Stimulated activated memory B cell treated with anti-CD40 and anti-IgM and Interleukin-4, amounts not matched to agents 10 μg/mL and 1 μg/mL and 100 μg/mL, for 72 hours (primary cell): ENCODE measurements at regions not wholly inside any gene's neighbourhood (a gene's known extent, or its start where the extent isn't known, plus 50 kb on each side); places are given as distances from the start of the nearest gene placed in this dataset.

Experiments
- ATAC-seq: fragments of 150-1000 bp; cut with Tn5 transposase; 2 replicates; pipeline ENCODE4 v1.10.0; 2021
- H3K27ac Mint-ChIP-seq: one replicate; pipeline ENCODE4 v1.8.0; 2022; ENCODE audit warnings: mild to moderate bottlenecking, mixed read lengths
- H3K27me3 Mint-ChIP-seq: one replicate; pipeline ENCODE4 v1.8.0; 2022; ENCODE audit warnings: mixed read lengths
- H3K36me3 Mint-ChIP-seq: one replicate; pipeline ENCODE4 v1.8.0; 2022; ENCODE audit warnings: mixed read lengths
- H3K4me1 Mint-ChIP-seq: one replicate; pipeline ENCODE4 v1.8.0; 2022; ENCODE audit warnings: mixed read lengths
- H3K4me3 Mint-ChIP-seq: one replicate; pipeline ENCODE4 v1.8.0; 2022; ENCODE audit warnings: mild to moderate bottlenecking, moderate library complexity, mixed read lengths
- H3K9me3 Mint-ChIP-seq: one replicate; pipeline ENCODE4 v1.8.0; 2022; ENCODE audit warnings: mixed read lengths

DNA sequence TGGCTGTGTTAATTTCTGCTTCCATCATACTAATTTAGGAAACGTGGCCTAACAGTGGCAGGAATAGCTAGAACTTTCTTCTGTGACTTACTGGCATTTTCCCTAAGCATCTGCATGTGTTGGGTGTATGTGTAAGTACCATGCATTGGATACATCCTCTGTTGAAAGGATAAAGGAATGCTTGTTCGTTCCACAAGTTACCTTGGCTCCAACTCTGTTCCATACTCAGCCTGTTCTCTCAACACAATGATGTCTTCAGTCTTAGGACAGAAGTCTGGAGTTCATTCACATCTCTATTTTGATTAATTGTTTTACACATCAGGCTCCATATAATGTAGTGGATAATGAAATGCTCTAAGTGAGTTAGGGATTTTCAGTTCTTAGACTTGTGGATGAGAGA is 190.1 kb upstream of the DMRT1 start:
- no peaks in the 10 kb centered on the region for H3K9me3 Mint-ChIP-seq
- peaks cover 33% of the 10 kb centered on the region for H3K4me1 Mint-ChIP-seq
- no peaks in the 10 kb centered on the region for H3K36me3 Mint-ChIP-seq
- ATAC-seq: no peak
- H3K4me3 Mint-ChIP-seq: no peak overlapping the region
- no peak overlapping the region for H3K27ac Mint-ChIP-seq
- no peaks in the 10 kb centered on the region for H3K27me3 Mint-ChIP-seq

DNA sequence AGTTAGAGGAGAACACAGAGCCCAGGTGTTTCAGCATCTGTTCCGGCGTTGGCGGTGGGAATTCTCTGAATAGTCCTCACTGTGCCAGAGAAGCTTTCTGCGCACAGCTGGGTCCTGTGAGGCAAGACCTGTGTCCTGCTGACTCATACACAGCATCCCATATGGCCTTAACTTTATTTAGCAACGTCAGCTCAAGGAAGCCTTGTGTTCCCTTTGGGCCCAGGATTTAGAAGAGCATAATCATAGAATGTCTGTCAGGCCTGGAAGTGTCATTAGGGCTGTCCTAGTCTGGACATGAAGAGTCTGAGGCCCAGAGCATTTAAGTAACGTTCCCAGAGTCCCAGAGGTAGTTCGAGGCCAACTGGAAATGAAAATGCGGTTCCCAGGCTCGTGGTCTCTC is 188.6 kb upstream of the DMRT1 start:
- no peak overlapping the region for H3K4me3 Mint-ChIP-seq
- no peak for ATAC-seq
- peaks cover 47% of the 10 kb centered on the region for H3K4me1 Mint-ChIP-seq
- H3K27me3 Mint-ChIP-seq: no peaks in the 10 kb centered on the region
- no peak overlapping the region for H3K27ac Mint-ChIP-seq
- H3K9me3 Mint-ChIP-seq: no peaks in the 10 kb centered on the region
- no peaks in the 10 kb centered on the region for H3K36me3 Mint-ChIP-seq

DNA sequence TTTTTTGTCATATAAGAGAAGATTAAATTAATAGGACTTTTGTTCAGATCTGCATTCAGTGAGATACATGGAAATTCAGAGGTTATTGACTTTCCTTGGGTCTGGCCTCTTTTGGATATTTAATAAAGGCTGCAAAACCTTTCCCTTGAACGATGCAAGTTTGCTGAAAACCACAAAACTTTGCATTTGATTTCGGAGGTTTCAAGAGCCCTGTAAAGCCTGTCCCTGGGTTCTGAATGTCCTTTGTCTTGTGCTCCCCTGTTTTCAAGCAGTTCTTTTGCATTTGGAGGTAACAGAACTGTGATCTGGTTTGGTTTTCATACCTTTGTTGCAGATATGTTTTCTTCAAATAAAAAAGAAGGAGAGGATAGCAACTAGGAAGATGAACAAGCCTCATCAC is 188.1 kb upstream of the DMRT1 start:
- Mint-ChIP-seq H3K27ac (no peak overlapping the region), H3K36me3 (no peaks in the 10 kb centered on the region), H3K9me3 (no peaks in the 10 kb centered on the region), H3K4me1 (peaks cover 47% of the 10 kb centered on the region), H3K4me3 (no peak overlapping the region), H3K27me3 (no peaks in the 10 kb centered on the region)
- no peak for ATAC-seq

GRCh38 chr9:653856-654387 is 187.6 kb upstream of the DMRT1 start:
- peaks cover 46% of the 10 kb centered on the region for H3K4me1 Mint-ChIP-seq
- no peaks in the 10 kb centered on the region for H3K36me3 Mint-ChIP-seq
- H3K27ac Mint-ChIP-seq: no peak overlapping the region
- no peaks in the 10 kb centered on the region for H3K9me3 Mint-ChIP-seq
- no peak for ATAC-seq
- H3K27me3 Mint-ChIP-seq: no peaks in the 10 kb centered on the region
- no peak overlapping the region for H3K4me3 Mint-ChIP-seq

GRCh38 chr9:655875-656274 is 185.6 kb upstream of the DMRT1 start:
- H3K27ac Mint-ChIP-seq: peak overlapping the region; percentile 83
- peaks cover 26% of the 10 kb centered on the region for H3K4me1 Mint-ChIP-seq
- no peaks in the 10 kb centered on the region for H3K27me3 Mint-ChIP-seq
- no peak for ATAC-seq
- H3K36me3 Mint-ChIP-seq: no peaks in the 10 kb centered on the region
- no peak overlapping the region for H3K4me3 Mint-ChIP-seq
- no peaks in the 10 kb centered on the region for H3K9me3 Mint-ChIP-seq

DNA sequence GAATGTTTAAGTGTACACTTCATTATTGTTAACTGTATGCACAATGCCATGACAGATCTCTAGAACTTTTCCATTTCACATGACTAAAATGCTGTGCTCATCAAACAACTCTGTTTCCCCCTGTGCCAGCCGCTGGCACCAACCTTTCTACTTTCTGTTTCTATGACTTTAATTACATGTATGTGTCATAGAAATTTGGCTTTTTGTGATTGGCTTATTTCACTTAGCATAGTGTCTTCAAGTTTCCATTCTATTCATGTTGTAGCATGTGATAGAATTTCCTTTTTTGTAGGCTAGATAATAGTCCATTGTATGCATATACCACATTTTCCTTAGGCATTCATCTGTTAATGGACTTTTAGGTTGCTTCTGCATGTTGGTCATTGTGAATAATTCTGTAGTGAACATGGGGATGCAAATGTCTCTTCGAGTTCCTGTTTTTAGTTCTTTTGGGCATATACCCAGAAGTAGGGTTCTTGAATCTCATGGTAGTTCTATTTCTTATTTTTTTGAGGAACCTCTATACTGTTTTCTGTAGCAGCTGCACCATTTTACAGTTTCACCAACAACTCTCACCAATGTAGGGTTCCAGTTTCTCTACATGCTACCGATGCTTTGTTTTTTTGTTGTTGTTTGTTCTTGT is 184.4 kb upstream of the DMRT1 start:
- peaks cover 25% of the 10 kb centered on the region for H3K4me1 Mint-ChIP-seq

GRCh38 chr9:659286-659685 is 182.2 kb upstream of the DMRT1 start:
- H3K36me3 Mint-ChIP-seq: no peaks in the 10 kb centered on the region
- no peak for ATAC-seq
- no peak overlapping the region for H3K4me3 Mint-ChIP-seq
- H3K4me1 Mint-ChIP-seq: peaks cover 19% of the 10 kb centered on the region
- H3K27me3 Mint-ChIP-seq: no peaks in the 10 kb centered on the region
- no peak overlapping the region for H3K27ac Mint-ChIP-seq
- no peaks in the 10 kb centered on the region for H3K9me3 Mint-ChIP-seq

More for the DNA sequence above, 184.4 kb upstream of the DMRT1 start:
- Mint-ChIP-seq H3K27ac (peak overlapping the region; percentile 83), H3K36me3 (no peaks in the 10 kb centered on the region), H3K27me3 (no peaks in the 10 kb centered on the region), H3K4me3 (peak overlapping the region; percentile 36), H3K9me3 (no peaks in the 10 kb centered on the region)
- peak; percentile 70 for ATAC-seq

GRCh38 chr9:660227-660626 is 181.3 kb upstream of the DMRT1 start:
- Mint-ChIP-seq H3K4me1 (peaks cover 19% of the 10 kb centered on the region), H3K27ac (no peak overlapping the region), H3K27me3 (no peaks in the 10 kb centered on the region), H3K36me3 (no peaks in the 10 kb centered on the region), H3K9me3 (no peaks in the 10 kb centered on the region), H3K4me3 (no peak overlapping the region)
- ATAC-seq: peak; percentile 44

- H3K4me3 Mint-ChIP-seq: no peak overlapping the region
- H3K36me3 Mint-ChIP-seq: peaks cover 5% of the 10 kb centered on the region
- no peaks in the 10 kb centered on the region for H3K4me1 Mint-ChIP-seq
- ATAC-seq: no peak
- H3K27ac Mint-ChIP-seq: no peak overlapping the region
- no peaks in the 10 kb centered on the region for H3K27me3 Mint-ChIP-seq
- peaks cover 10% of the 10 kb centered on the region for H3K9me3 Mint-ChIP-seq
These were observed 178.0 kb upstream of the DMRT1 start for GRCh38 chr9:663541-663940.

DNA sequence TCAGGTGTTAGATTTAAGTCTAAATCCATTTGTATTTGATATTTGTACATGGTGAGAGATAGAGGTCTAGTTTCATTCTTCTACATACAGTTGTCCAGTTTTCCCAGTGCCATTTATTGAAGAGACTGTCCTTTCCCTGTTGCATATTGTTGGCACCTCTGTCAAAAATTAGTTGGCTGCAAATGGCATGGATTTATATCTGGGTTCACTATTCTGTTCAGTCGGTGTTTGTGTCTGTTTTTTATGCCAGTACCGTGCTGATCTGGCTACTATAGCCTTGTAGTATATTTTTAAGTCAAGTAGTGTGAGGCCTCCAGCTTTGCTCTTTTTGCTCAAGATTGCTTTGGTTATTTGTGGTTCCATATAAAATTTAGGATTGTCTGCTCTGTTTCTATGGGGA is 176.2 kb upstream of the DMRT1 start:
- H3K36me3 Mint-ChIP-seq: peaks cover 14% of the 10 kb centered on the region
- H3K4me3 Mint-ChIP-seq: no peak overlapping the region
- peaks cover 28% of the 10 kb centered on the region for H3K9me3 Mint-ChIP-seq
- H3K27me3 Mint-ChIP-seq: no peaks in the 10 kb centered on the region
- no peak for ATAC-seq
- H3K27ac Mint-ChIP-seq: no peak overlapping the region
- no peaks in the 10 kb centered on the region for H3K4me1 Mint-ChIP-seq

GRCh38 chr9:671997-672396 is 169.5 kb upstream of the DMRT1 start:
- Mint-ChIP-seq H3K27me3 (no peaks in the 10 kb centered on the region), H3K27ac (no peak overlapping the region), H3K4me1 (peaks cover 2% of the 10 kb centered on the region), H3K4me3 (no peak overlapping the region), H3K36me3 (peaks cover 20% of the 10 kb centered on the region), H3K9me3 (peaks cover 30% of the 10 kb centered on the region)
- no peak for ATAC-seq

GRCh38 chr9:672851-673250 is 168.6 kb upstream of the DMRT1 start:
- Mint-ChIP-seq H3K36me3 (peaks cover 20% of the 10 kb centered on the region), H3K9me3 (peaks cover 26% of the 10 kb centered on the region), H3K27ac (no peak overlapping the region), H3K27me3 (no peaks in the 10 kb centered on the region), H3K4me3 (no peak overlapping the region), H3K4me1 (peaks cover 10% of the 10 kb centered on the region)
- ATAC-seq: no peak

DNA sequence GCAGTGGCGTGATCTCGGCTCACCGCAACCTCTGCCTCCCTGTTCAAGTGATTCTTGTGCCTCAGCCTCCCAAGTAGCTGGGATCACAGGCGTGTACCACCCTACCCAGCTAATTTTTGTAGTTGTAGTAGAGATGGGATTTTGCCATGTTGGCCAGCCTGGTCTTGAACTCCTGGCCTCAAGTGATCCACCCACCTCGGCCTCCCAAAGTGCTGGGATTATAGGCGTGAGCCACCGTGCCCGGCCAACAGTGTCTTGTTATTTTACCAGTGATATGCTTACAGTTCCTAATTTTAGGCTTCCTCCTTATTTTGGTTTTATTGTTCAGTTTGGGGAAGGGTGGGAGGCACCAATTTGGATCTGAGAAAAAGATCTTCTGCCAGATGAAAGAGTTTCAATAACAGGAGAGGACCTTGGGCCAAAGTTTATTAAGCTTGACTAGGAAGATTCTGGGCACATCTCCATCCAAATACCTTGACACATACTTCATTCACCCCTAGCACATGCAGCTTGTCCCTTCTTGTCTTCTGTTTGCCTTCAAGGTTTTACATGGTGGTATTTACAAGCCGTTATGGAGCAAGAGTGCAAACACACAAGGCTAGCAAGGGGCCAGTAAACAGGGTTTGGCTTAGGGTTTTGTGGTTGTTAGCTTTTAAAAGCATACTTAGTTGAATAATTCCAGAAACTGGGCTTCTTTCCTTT is 168.1 kb upstream of the DMRT1 start:
- H3K27ac Mint-ChIP-seq: no peak overlapping the region
- H3K9me3 Mint-ChIP-seq: peaks cover 22% of the 10 kb centered on the region
- H3K4me1 Mint-ChIP-seq: peaks cover 10% of the 10 kb centered on the region
- ATAC-seq: no peak
- H3K36me3 Mint-ChIP-seq: peaks cover 16% of the 10 kb centered on the region
- no peaks in the 10 kb centered on the region for H3K27me3 Mint-ChIP-seq
- H3K4me3 Mint-ChIP-seq: no peak overlapping the region

DNA sequence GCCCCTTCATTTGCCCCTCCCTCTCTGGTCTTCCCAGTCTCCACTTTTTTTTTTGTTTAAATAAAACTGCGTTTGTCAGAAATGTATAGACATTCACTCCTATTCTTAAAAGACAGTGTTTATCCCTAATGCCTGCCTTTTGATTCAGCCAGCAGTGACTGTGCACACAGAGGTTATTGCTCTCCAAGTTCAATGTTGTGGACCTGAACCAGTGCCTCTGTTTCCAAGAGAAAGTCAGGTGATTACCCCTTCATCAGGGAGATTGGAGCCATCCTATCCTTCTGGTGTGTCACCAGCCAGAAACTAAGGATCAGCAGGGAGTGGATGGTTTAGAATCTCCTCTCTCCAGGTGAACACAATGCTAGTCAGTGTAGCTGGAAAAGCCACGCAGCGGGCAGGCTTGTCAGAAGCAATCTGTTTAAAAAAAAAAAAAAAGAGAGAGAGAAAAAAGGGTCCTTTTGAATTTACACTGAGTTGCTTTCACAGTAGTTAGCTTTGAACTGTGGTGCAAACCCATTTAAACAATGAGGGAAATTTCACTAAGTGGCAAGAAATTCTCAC is 167.5 kb upstream of the DMRT1 start:
- no peak for ATAC-seq
- Mint-ChIP-seq H3K27me3 (no peaks in the 10 kb centered on the region), H3K4me1 (peaks cover 10% of the 10 kb centered on the region), H3K27ac (no peak overlapping the region), H3K4me3 (no peak overlapping the region), H3K36me3 (peaks cover 13% of the 10 kb centered on the region), H3K9me3 (peaks cover 16% of the 10 kb centered on the region)

DNA sequence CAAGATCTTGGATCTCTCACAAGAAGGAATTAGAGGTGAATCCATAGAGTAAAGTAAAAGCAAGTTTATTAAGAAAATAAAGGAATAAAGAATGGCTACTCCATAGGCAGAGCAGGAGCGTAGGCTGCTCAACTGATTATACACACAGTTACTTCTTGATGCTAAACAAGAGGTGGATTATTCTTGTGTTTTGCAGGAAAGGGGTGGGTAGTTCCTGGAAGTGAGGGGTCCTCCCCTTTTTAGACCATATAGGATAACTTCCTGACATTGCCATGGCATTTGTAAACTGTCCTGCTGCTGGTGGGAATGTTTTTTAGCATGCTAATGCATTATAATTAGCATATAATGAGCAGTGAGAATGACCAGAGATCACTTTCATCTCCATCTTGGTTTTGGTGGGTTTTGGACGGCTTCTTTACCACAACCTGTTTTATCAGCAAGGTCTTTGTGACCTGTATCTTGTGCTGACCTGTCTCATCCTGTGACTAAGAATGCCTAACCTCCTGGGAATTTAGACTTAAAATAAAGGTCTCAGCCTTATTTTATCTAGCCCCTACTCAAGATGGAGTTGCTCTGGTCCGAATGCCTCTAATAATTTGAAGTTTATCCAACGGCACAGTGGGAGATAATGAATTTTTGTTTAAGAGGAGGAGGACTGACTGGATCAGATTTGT is 165.7 kb upstream of the DMRT1 start:
- no peak overlapping the region for H3K4me3 Mint-ChIP-seq

More for the DNA sequence above, 165.7 kb upstream of the DMRT1 start:
- Mint-ChIP-seq H3K4me1 (peaks cover 10% of the 10 kb centered on the region), H3K36me3 (peaks cover under 1% of the 10 kb centered on the region), H3K27me3 (no peaks in the 10 kb centered on the region), H3K9me3 (no peaks in the 10 kb centered on the region), H3K27ac (no peak overlapping the region)
- no peak for ATAC-seq
